Caco-2 (cell line): ENCODE measurements at regions not wholly inside any gene's neighbourhood (a gene's known extent, or its start where the extent isn't known, plus 50 kb on each side); places are given as distances from the start of the nearest gene placed in this dataset.

Experiments used
- BruUV-seq: library from RNA; stranded (reverse); fragments of 400-500 nt; replicated peaks from 2 replicates; lab custom pipeline; 2021; lab: Mats Ljungman, UMichigan
- CTCF ChIA-PET: fragments of 300-600 bp; sonication (Branson Sonifier 250); formaldehyde crosslinking; loops from one replicate; lab custom pipeline; 2022; ENCODE audit warnings: antibody characterized with exemption; lab: Charles Lee
- POLR2A ChIA-PET: fragments of 300-600 bp; sonication (Branson Sonifier 250); formaldehyde crosslinking; loops from one replicate; lab custom pipeline; 2022; ENCODE audit warnings: antibody characterized with exemption; lab: Charles Lee
- DNase-seq, 2 experiments: peaks; one replicate each; pipeline versions ENCODE4 v3.0.0 to v3.0.0-alpha.2; 2020 to 2022
- H3K27me3 ChIP-seq: replicated peaks from 2 replicates; pipeline ENCODE4 v1.6.0; 2011; ENCODE audit warnings: low read length; ENCODE audit not compliant: control insufficient read depth, insufficient read depth
- H3K36me3 ChIP-seq: 2 replicates; pipeline ENCODE4 v1.5.1; 2011; ENCODE audit warnings: low read length; ENCODE audit not compliant: control insufficient read depth, insufficient read depth
- H3K4me1 ChIP-seq: fragments of 250-450 bp; sonication (Bioruptor Pico); 2 replicates; pipeline ENCODE4 v1.5.1; 2020; ENCODE audit warnings: mild to moderate bottlenecking
- H3K4me3 ChIP-seq: 2 replicates; pipeline ENCODE4 v1.5.1; 2011; ENCODE audit warnings: low read depth, mild to moderate bottlenecking, control low read depth, low read length
- H3K9me3 ChIP-seq: fragments of 250-450 bp; sonication (Bioruptor Pico); 2 replicates; pipeline ENCODE4 v1.5.1; 2020; ENCODE audit warnings: mild to moderate bottlenecking, moderate library complexity
- H3K27ac Mint-ChIP-seq: one replicate; pipeline ENCODE4 v1.8.0; 2022; ENCODE audit warnings: mixed read lengths; ENCODE audit not compliant: unreplicated experiment
- H3K27me3 Mint-ChIP-seq: one replicate; pipeline ENCODE4 v1.8.0; 2022; ENCODE audit warnings: mixed read lengths; ENCODE audit not compliant: insufficient read depth, unreplicated experiment
- H3K36me3 Mint-ChIP-seq: one replicate; pipeline ENCODE4 v1.8.0; 2022; ENCODE audit warnings: mild to moderate bottlenecking, mixed read lengths; ENCODE audit not compliant: insufficient read depth, unreplicated experiment
- H3K4me1 Mint-ChIP-seq: one replicate; pipeline ENCODE4 v1.8.0; 2022; ENCODE audit warnings: low read depth, mixed read lengths; ENCODE audit not compliant: unreplicated experiment
- H3K4me3 Mint-ChIP-seq: one replicate; pipeline ENCODE4 v1.8.0; 2022; ENCODE audit warnings: mild to moderate bottlenecking, moderate library complexity, mixed read lengths; ENCODE audit not compliant: unreplicated experiment
- H3K9me3 Mint-ChIP-seq: one replicate; pipeline ENCODE4 v1.8.0; 2022; ENCODE audit warnings: mixed read lengths; ENCODE audit not compliant: unreplicated experiment
- intact Hi-C: fragments of 100-400 bp; cut with micrococcal nuclease; formaldehyde crosslinking; loops from one replicate; pipeline ENCODE4 v1.10.0; 2022; ENCODE audit not compliant: unreplicated experiment
- TF ChIP-seq, protein P1 (sequence below), 2 experiments: fragments of 200-600 bp in 1 of 2; IDR thresholded peaks; 1 replicate in 1 of 2; 2 replicates in 1 of 2; pipeline versions ENCODE4 v1.5.1 to v1.8.0; 2011 to 2022; ENCODE audit warnings: antibody characterized with exemption in 1 of 2, control low read depth in 1 of 2, inconsistent platforms in 1 of 2, low read depth in 1 of 2, low read length in 1 of 2, mild to moderate bottlenecking in 1 of 2, moderate library complexity in 1 of 2; ENCODE audit not compliant: insufficient read depth in 1 of 2, severe bottlenecking in 1 of 2, unreplicated experiment in 1 of 2

DNA sequence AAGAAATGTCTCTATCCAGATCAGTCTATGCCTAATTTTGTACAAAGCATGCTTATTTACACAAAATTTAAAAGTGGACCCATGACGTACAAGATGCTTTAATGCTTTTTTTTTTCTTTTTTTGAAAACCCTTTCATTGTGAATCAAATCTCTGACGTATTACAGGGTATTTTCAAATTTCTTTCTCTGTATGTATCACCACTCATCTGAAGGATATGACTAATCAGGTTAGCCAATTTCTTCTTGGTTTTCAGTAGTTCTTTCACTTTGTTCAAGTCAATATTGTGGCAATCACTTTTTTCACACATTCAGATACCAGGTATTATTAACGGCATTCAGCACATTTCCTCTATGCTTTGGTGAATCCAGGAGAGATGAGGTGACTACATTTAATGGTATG is 685.3 kb downstream of the TRHDE start:
- H3K4me3 Mint-ChIP-seq: no peak overlapping the region
- H3K4me3 ChIP-seq: no peak overlapping the region
- H3K9me3 Mint-ChIP-seq: no peaks in the 10 kb centered on the region
- H3K36me3 ChIP-seq: no peaks in the 10 kb centered on the region
- H3K27me3 ChIP-seq: no peaks in the 10 kb centered on the region
- H3K27ac Mint-ChIP-seq: no peak overlapping the region
- intact Hi-C loops: no loop called here
- CTCF ChIA-PET: no interaction called here
- H3K27me3 Mint-ChIP-seq: no peaks in the 10 kb centered on the region
- no peaks in the 10 kb centered on the region for H3K9me3 ChIP-seq
- H3K4me1 ChIP-seq: no peaks in the 10 kb centered on the region
- no peaks in the 10 kb centered on the region for H3K36me3 Mint-ChIP-seq
- no peak for DNase-seq
- no TSS peak for BruUV-seq
- H3K4me1 Mint-ChIP-seq: no peaks in the 10 kb centered on the region
- TF ChIP-seq, protein P1, sequence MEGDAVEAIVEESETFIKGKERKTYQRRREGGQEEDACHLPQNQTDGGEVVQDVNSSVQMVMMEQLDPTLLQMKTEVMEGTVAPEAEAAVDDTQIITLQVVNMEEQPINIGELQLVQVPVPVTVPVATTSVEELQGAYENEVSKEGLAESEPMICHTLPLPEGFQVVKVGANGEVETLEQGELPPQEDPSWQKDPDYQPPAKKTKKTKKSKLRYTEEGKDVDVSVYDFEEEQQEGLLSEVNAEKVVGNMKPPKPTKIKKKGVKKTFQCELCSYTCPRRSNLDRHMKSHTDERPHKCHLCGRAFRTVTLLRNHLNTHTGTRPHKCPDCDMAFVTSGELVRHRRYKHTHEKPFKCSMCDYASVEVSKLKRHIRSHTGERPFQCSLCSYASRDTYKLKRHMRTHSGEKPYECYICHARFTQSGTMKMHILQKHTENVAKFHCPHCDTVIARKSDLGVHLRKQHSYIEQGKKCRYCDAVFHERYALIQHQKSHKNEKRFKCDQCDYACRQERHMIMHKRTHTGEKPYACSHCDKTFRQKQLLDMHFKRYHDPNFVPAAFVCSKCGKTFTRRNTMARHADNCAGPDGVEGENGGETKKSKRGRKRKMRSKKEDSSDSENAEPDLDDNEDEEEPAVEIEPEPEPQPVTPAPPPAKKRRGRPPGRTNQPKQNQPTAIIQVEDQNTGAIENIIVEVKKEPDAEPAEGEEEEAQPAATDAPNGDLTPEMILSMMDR (IDR thresholded peaks at IDR 0.05; ENCODE audit: insufficient read depth in 1 of 2, low read depth in 1 of 2, low read length in 1 of 2, severe bottlenecking in 1 of 2, unreplicated experiment in 1 of 2): no peak
- POLR2A ChIA-PET: no interaction called here

DNA sequence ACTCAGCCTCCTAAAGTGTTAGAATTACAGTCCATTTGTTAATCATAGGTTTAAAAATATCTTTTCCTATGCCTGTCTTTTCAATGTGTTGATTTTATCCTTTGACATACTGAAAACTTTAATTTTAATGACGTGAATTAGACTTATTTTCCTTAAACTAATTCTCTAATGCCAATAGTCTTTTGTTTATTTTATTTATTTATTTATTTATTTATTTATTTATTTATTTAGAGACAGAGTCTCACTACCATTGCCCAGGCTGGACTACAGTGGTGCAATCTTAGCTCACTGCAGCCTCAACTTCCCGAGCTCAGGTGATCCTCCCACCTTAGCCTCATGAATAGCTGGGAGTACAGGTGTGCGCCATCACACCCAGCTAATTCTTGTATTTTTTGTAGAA is 694.5 kb downstream of the TRHDE start:
- Mint-ChIP-seq H3K36me3 (no peaks in the 10 kb centered on the region), H3K4me1 (no peaks in the 10 kb centered on the region), H3K27ac (no peak overlapping the region), H3K4me3 (no peak overlapping the region), H3K9me3 (no peaks in the 10 kb centered on the region), H3K27me3 (no peaks in the 10 kb centered on the region)
- BruUV-seq: no TSS peak
- no peaks in the 10 kb centered on the region for H3K36me3 ChIP-seq
- H3K4me1 ChIP-seq: no peaks in the 10 kb centered on the region
- H3K9me3 ChIP-seq: no peaks in the 10 kb centered on the region
- intact Hi-C loops: no loop called here
- DNase-seq: no peak
- no peaks in the 10 kb centered on the region for H3K27me3 ChIP-seq
- POLR2A ChIA-PET: no interaction called here
- CTCF ChIA-PET: no interaction called here
- no peak overlapping the region for H3K4me3 ChIP-seq
- TF ChIP-seq, protein P1 (IDR thresholded peaks at IDR 0.05; ENCODE audit: insufficient read depth in 1 of 2, low read depth in 1 of 2, low read length in 1 of 2, severe bottlenecking in 1 of 2, unreplicated experiment in 1 of 2): no peak

DNA sequence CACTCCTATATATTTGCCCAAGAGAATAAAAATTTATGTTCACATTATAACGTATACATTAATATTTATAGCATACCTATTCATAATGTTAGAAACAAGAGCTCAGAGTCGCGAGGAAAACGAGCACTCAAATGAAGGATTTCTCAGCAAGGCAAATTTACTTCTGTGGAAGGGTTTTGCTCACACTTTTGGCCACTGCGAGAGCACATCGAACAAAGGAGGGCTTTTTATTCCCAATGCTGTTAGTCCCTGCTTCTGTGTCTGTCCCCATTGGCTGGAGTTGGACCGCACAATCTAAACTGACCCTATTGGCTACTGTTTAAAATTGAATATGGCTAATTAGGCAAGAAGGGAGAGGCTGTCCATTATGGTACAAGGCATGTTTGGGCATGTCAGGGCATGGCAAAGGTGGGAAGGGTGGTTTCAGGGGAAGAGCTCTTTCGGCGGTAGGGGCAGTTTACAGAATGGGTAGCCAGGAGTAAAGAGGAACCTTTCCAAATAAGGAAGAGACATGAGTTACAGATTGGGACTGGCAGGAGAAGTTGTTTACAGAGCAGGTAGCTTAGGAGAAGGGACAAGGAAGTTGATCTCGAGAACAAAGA is 702.9 kb downstream of the TRHDE start:
- no peak for DNase-seq
- ChIA-PET CTCF (no interaction called here), POLR2A (no interaction called here)
- Mint-ChIP-seq H3K4me3 (no peak overlapping the region), H3K9me3 (peaks cover 11% of the 10 kb centered on the region), H3K27ac (no peak overlapping the region), H3K27me3 (no peaks in the 10 kb centered on the region), H3K36me3 (no peaks in the 10 kb centered on the region), H3K4me1 (no peaks in the 10 kb centered on the region)
- no peak overlapping the region for H3K4me3 ChIP-seq
- no peaks in the 10 kb centered on the region for H3K4me1 ChIP-seq
- H3K9me3 ChIP-seq: no peaks in the 10 kb centered on the region
- intact Hi-C loops: no loop called here
- TF ChIP-seq, protein P1 (IDR thresholded peaks at IDR 0.05; ENCODE audit: insufficient read depth in 1 of 2, low read depth in 1 of 2, low read length in 1 of 2, severe bottlenecking in 1 of 2, unreplicated experiment in 1 of 2): no peak
- H3K27me3 ChIP-seq: no peaks in the 10 kb centered on the region
- no peaks in the 10 kb centered on the region for H3K36me3 ChIP-seq
- BruUV-seq: no TSS peak
